CD4-positive, alpha-beta T cell treated with Interleukin-4 for 1 hour (primary cell): ENCODE measurements at regions not wholly inside any gene's neighbourhood (a gene's known extent, or its start where the extent isn't known, plus 50 kb on each side); places are given as distances from the start of the nearest gene placed in this dataset.

Experiments used
- DNase-seq, 2 donors: peaks; one replicate each; pipeline ENCODE4 v3.0.0-alpha.2; 2020 to 2022

- no peak for DNase-seq
Measured at GRCh38 chr6:169899481-169900145, 148.2 kb downstream of the ERMARD start.

GRCh38 chr6:169898788-169899480 lies 147.5 kb downstream of the ERMARD start:
- no peak for DNase-seq

GRCh38 chr6:169897601-169898358 lies 146.4 kb downstream of the ERMARD start:
- no peak for DNase-seq

- no peak for DNase-seq
Measured at GRCh38 chr6:169896826-169897456, 145.5 kb downstream of the ERMARD start.

- no peak for DNase-seq
Measured at GRCh38 chr6:169895926-169896761, 144.7 kb downstream of the ERMARD start.

GRCh38 chr6:169895000-169895759 lies 143.8 kb downstream of the ERMARD start:
- no peak for DNase-seq

GRCh38 chr6:169894377-169894960 lies 143.0 kb downstream of the ERMARD start:
- no peak for DNase-seq

GRCh38 chr6:169893624-169894023 lies 142.2 kb downstream of the ERMARD start:
- DNase-seq, result no peak

- no peak for DNase-seq
Measured at GRCh38 chr6:169891846-169892245, 140.4 kb downstream of the ERMARD start.

GRCh38 chr6:169891421-169891820 lies 140.0 kb downstream of the ERMARD start:
- DNase-seq, result no peak

GRCh38 chr6:169890901-169891300 lies 139.5 kb downstream of the ERMARD start:
- DNase-seq, result no peak

GRCh38 chr6:169890049-169890448 lies 138.6 kb downstream of the ERMARD start:
- no peak for DNase-seq

GRCh38 chr6:169887529-169888140 lies 136.2 kb downstream of the ERMARD start:
- DNase-seq, result no peak

GRCh38 chr6:169886631-169887227 lies 135.3 kb downstream of the ERMARD start:
- DNase-seq, result no peak

GRCh38 chr6:169885831-169886230 lies 134.4 kb downstream of the ERMARD start:
- no peak for DNase-seq

- no peak for DNase-seq
Measured at GRCh38 chr6:169885131-169885530, 133.7 kb downstream of the ERMARD start.

- no peak for DNase-seq
Measured at GRCh38 chr6:169884158-169884557, 132.7 kb downstream of the ERMARD start.

- DNase-seq, result no peak
Measured at GRCh38 chr6:169883316-169883715, 131.9 kb downstream of the ERMARD start.

- no peak for DNase-seq
Measured at GRCh38 chr6:169881976-169882375, 130.6 kb downstream of the ERMARD start.

- no peak for DNase-seq
Measured at GRCh38 chr6:169881398-169881797, 130.0 kb downstream of the ERMARD start.
